Upper lobe of left lung (tissue), 4 donors: ENCODE measurements at regions not wholly inside any gene's neighbourhood (a gene's known extent, or its start where the extent isn't known, plus 50 kb on each side); places are given as distances from the start of the nearest gene placed in this dataset.

Experiments
- EP300 ChIP-seq, 4 donors: sonication (generic); formaldehyde crosslinking; IDR thresholded peaks; one replicate each; pipeline ENCODE4 v1.5.1; 2017; ENCODE audit warnings: antibody characterized with exemption in 4 of 4, control low read depth in 2 of 4
- POLR2A ChIP-seq, 4 donors: fragments of 450-650 bp; IDR thresholded peaks; one replicate each; pipeline ENCODE4 v1.5.1; 2016 to 2017; ENCODE audit warnings: antibody characterized with exemption in 4 of 4, mild to moderate bottlenecking in 2 of 4
- POLR2AphosphoS5 ChIP-seq, 2 donors: sonication (generic); formaldehyde crosslinking; IDR thresholded peaks; one replicate each; pipeline ENCODE4 v1.5.1; 2017; ENCODE audit warnings: antibody characterized with exemption in 2 of 2
- TF ChIP-seq, protein P1 (sequence below), 6 experiments: fragments of 450-650 bp in 4 of 6; fragments of 200-600 bp in 2 of 6; sonication (generic) in 2 of 6; IDR thresholded peaks; one replicate each; pipeline ENCODE4 v1.5.1; 2016 to 2019; ENCODE audit warnings: antibody characterized with exemption in 6 of 6

GRCh38 chr12:124464830-124465229 is 102.6 kb downstream of the NCOR2 start:
- TF ChIP-seq, protein P1, sequence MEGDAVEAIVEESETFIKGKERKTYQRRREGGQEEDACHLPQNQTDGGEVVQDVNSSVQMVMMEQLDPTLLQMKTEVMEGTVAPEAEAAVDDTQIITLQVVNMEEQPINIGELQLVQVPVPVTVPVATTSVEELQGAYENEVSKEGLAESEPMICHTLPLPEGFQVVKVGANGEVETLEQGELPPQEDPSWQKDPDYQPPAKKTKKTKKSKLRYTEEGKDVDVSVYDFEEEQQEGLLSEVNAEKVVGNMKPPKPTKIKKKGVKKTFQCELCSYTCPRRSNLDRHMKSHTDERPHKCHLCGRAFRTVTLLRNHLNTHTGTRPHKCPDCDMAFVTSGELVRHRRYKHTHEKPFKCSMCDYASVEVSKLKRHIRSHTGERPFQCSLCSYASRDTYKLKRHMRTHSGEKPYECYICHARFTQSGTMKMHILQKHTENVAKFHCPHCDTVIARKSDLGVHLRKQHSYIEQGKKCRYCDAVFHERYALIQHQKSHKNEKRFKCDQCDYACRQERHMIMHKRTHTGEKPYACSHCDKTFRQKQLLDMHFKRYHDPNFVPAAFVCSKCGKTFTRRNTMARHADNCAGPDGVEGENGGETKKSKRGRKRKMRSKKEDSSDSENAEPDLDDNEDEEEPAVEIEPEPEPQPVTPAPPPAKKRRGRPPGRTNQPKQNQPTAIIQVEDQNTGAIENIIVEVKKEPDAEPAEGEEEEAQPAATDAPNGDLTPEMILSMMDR (IDR thresholded peaks at IDR 0.05): no peak
- TF ChIP-seq POLR2A (IDR thresholded peaks at IDR 0.05) (no peak), EP300 (IDR thresholded peaks at IDR 0.05) (no peak), POLR2AphosphoS5 (IDR thresholded peaks at IDR 0.05) (no peak)
